Thymus (tissue), 11 donors: ENCODE measurements at regions not wholly inside any gene's neighbourhood (a gene's known extent, or its start where the extent isn't known, plus 50 kb on each side); places are given as distances from the start of the nearest gene placed in this dataset.

Experiments
- DNase-seq, 9 donors: peaks; one replicate each; pipeline ENCODE4 v3.0.0-alpha.2; 2013; ENCODE audit warnings: low spot score in 9 of 9, low read depth in 6 of 9, missing footprints in 1 of 9
- H3K27ac ChIP-seq, 2 donors: one replicate each; pipeline ENCODE4 v1.5.1; 2013; ENCODE audit warnings: control low read depth in 1 of 2, low read depth in 1 of 2, low read length in 1 of 2, mild to moderate bottlenecking in 1 of 2, moderate library complexity in 1 of 2
- H3K27me3 ChIP-seq, 2 donors: one replicate each; pipeline ENCODE4 v1.5.1; 2013; ENCODE audit warnings: low read length in 1 of 2; ENCODE audit not compliant: control insufficient read depth in 2 of 2, insufficient read depth in 1 of 2
- H3K36me3 ChIP-seq, 2 donors: one replicate each; pipeline ENCODE4 v1.5.1; 2013; ENCODE audit warnings: low read length in 1 of 2, mild to moderate bottlenecking in 1 of 2, moderate library complexity in 1 of 2; ENCODE audit not compliant: control insufficient read depth in 2 of 2, insufficient read depth in 2 of 2
- H3K4me1 ChIP-seq, 2 donors: one replicate each; pipeline ENCODE4 v1.5.1; 2013; ENCODE audit warnings: low read length in 2 of 2; ENCODE audit not compliant: control insufficient read depth in 2 of 2, insufficient read depth in 2 of 2
- H3K4me3 ChIP-seq, 2 donors: one replicate each; pipeline ENCODE4 v1.5.1; 2013; ENCODE audit warnings: low read length in 2 of 2, control low read depth in 1 of 2, mild to moderate bottlenecking in 1 of 2
- H3K9me3 ChIP-seq, 2 donors: one replicate each; pipeline ENCODE4 v1.5.1; 2013; ENCODE audit warnings: low read length in 1 of 2, mild to moderate bottlenecking in 1 of 2; ENCODE audit not compliant: control insufficient read depth in 2 of 2, insufficient read depth in 1 of 2
- WGBS: extraction: QIAGEN DNeasy Blood & Tissue Kit; methylation state at CpG from one replicate; pipeline ENCODE4 v1.1.7; 2013; 5-methylcytosine and 5-hydroxymethylcytosine counted together
- donor health status: healthy.

DNA sequence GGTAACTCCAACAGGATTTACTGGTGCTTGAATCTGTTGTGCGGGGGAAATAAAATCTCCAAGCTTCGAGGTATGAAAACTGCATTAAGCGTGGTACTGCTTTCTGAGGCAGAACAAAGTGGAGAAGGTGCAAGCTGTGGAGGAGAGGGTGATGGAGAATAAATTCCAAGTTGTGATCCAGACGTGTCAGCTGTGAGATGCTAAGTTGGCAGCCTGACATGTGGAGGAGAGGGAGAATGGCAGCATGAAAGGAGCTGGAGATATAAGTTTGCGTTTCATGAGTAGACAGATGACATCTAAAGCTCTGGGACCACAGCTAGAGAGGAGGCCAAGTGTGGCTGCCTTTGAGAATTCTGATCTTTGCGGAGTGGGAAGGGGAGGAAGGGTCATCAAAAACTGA, 411.8 kb downstream of the FBXO15 start:
- H3K4me3 ChIP-seq = no peak overlapping the region
- H3K9me3 ChIP-seq = no peaks in the 10 kb centered on the region
- no peak overlapping the region for H3K27ac ChIP-seq
- H3K27me3 ChIP-seq = no peaks in the 10 kb centered on the region
- H3K4me1 ChIP-seq = no peaks in the 10 kb centered on the region
- H3K36me3 ChIP-seq = no peaks in the 10 kb centered on the region
- no peak for DNase-seq
- WGBS = 88% methylated on average over 6 of the region's 6 CpGs

DNA sequence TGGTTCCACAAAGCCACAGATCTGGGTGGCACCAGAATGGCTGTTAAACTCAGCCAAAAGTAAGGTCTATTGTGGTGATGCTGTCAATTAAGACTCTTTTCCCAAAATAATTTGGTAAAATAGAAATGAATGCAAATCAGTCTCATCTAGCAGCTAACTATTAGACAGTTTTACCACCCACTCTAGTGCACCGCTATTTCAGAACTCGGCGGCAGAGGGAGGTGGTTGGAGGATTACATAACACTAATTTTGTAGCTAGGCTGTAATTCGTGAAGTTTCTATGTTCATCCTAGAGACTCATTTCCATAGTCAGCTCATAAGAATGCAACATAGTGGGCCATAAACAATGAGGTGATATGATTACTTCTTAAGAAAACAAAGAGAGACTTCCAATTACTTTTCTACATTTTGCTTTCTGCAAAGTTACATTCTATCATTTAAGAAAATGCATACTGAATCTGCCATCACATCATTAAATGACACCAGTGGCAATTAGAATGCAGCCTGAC, 413.8 kb downstream of the FBXO15 start:
- WGBS = 98% methylated on average over 4 of the region's 4 CpGs
- no peak overlapping the region for H3K27ac ChIP-seq
- DNase-seq = no peak
- H3K9me3 ChIP-seq = no peaks in the 10 kb centered on the region
- H3K4me3 ChIP-seq = no peak overlapping the region
- no peaks in the 10 kb centered on the region for H3K36me3 ChIP-seq
- H3K27me3 ChIP-seq = no peaks in the 10 kb centered on the region
- H3K4me1 ChIP-seq = no peaks in the 10 kb centered on the region

DNA sequence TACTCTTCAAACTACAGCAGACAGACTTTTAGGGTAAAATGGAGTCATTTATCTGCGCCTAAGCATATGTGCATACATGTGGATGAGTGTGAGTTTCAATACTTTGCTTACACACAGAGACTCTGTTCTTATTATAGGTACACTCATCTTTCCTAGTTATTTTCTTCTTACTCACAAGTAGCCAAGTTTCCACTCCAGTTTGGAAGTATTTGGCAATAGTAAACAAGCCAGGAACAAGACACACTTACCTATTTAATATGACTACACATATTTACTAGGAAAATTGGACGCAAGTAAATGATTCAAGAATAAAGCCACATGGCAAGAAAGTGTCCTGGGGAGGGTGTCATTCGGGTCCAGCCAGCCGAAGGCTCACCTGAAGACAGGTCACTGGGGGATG, 414.3 kb downstream of the FBXO15 start:
- H3K27ac ChIP-seq = no peak overlapping the region
- no peaks in the 10 kb centered on the region for H3K4me1 ChIP-seq
- no peaks in the 10 kb centered on the region for H3K27me3 ChIP-seq
- no peaks in the 10 kb centered on the region for H3K36me3 ChIP-seq
- no peak for DNase-seq
- H3K4me3 ChIP-seq = no peak overlapping the region
- H3K9me3 ChIP-seq = no peaks in the 10 kb centered on the region
- 96% methylated on average over 4 of the region's 4 CpGs for WGBS

DNA sequence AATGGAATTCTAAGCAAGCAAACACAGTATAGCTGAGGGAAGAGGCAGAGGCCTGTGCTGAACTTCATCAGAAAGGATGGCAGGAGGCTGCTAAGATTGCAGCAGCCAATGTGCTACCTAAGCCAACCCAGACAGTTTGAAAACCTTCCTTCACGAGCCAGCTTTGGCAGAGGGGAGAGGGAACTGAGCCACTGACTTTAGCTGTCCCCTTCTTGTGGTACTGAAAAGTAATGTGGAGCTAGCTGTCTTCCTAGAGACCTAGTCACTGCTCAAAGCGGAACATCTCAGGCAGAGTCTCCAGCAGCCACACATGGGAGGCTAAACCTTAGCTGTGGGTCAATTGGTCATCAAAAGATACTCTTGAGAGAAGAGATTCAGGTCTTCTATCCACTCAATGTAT, 419.0 kb downstream of the FBXO15 start:
- H3K4me1 ChIP-seq = no peaks in the 10 kb centered on the region
- no peak for DNase-seq
- H3K27ac ChIP-seq = no peak overlapping the region
- no peaks in the 10 kb centered on the region for H3K9me3 ChIP-seq
- no peaks in the 10 kb centered on the region for H3K27me3 ChIP-seq
- no peak overlapping the region for H3K4me3 ChIP-seq
- 74% methylated on average over 2 of the region's 2 CpGs for WGBS
- no peaks in the 10 kb centered on the region for H3K36me3 ChIP-seq

DNA sequence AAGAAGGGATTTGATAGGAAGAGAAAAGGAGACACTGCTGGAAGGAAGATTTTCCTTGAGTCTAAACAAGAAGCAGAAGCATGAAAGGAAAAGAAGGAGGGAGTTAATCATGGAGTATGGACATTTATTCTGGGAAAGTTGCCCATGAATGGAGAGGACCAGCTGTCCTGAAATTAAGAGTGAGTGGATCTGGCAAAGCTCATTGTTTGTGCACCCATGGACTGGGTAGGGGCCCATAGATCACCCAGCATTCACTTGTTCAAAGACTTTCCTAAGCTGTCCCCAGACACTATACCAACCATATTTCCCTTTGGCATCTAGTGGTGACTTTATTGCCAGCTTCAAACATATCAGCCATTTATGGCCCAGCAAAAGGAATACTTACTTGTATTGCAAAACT, 422.7 kb downstream of the FBXO15 start:
- no peaks in the 10 kb centered on the region for H3K4me1 ChIP-seq
- no peak overlapping the region for H3K27ac ChIP-seq
- no peak overlapping the region for H3K4me3 ChIP-seq
- no peaks in the 10 kb centered on the region for H3K9me3 ChIP-seq
- no peaks in the 10 kb centered on the region for H3K27me3 ChIP-seq
- DNase-seq = no peak
- no peaks in the 10 kb centered on the region for H3K36me3 ChIP-seq

DNA sequence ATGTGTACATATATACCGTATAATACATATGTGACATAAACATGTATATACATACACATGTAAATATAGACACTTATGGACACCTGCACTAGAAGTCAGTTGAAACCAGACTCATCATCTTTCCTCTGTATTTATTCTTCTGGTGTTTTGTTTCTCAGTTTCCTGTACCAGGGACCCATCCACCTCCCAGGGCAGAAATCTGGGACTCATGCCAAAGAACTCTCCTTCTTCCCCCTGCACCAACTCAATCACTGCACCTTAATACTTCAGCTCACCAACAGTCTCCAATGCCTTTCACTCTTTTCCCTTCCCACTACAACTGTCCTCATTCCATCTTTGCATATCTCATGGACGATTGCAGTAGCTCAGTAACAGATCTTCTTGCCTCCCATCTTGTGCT, 428.0 kb downstream of the FBXO15 start:
- H3K9me3 ChIP-seq = no peaks in the 10 kb centered on the region
- H3K27me3 ChIP-seq = no peaks in the 10 kb centered on the region
- no peak overlapping the region for H3K4me3 ChIP-seq
- WGBS = 96% methylated on average over 2 of the region's 2 CpGs
- H3K4me1 ChIP-seq = no peaks in the 10 kb centered on the region
- no peaks in the 10 kb centered on the region for H3K36me3 ChIP-seq
- H3K27ac ChIP-seq = no peak overlapping the region
- no peak for DNase-seq

DNA sequence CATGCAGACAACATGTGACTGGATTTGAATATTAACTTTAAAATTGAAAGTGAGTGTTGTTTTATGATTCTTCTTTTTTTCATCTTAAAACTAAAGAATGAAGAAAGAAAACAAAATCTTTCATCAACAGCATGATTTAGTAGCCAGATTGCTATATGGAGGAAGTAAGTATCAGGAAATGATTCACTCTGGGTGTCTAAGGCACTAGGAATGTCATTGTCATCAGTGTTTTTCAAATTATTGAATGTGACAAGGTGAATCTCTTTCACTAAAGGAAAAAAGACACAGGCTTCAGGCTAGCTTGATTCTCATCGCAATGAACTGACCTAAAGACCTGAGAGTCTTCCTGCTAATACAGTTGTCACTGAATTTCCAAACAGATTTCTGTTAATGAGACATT, 430.1 kb downstream of the FBXO15 start:
- Histone ChIP-seq H3K4me1 (no peaks in the 10 kb centered on the region), H3K27ac (no peak overlapping the region), H3K27me3 (no peaks in the 10 kb centered on the region), H3K9me3 (no peaks in the 10 kb centered on the region), H3K36me3 (no peaks in the 10 kb centered on the region), H3K4me3 (no peak overlapping the region)
- 98% methylated on average over 1 of the region's 1 CpG for WGBS
- no peak for DNase-seq

DNA sequence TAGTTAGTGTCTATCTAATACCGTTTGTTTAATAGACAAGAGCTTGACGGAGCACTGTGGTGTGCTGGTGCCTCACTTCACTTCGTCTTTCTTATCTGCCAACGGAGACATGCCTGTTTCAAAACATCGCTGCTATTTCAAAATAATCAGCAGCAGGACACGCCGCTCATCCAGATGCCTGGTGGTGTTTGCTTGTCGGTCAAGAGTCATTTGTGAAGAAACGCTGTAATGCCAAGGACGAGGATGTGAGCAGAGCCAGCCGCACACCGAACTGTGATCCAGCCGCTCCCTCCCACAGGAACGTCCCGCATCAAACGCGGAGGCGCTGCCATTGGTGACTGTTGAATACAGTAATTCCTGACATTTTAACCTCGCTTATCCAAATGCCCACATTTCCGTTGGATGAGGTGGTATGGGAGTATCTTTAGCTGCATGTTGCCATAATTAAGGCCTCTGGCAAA, 432.4 kb downstream of the FBXO15 start:
- H3K27ac ChIP-seq = no peak overlapping the region
- no peaks in the 10 kb centered on the region for H3K27me3 ChIP-seq
- no peak for DNase-seq
- H3K9me3 ChIP-seq = no peaks in the 10 kb centered on the region
- WGBS = 94% methylated on average over 20 of the region's 20 CpGs
- no peak overlapping the region for H3K4me3 ChIP-seq
- no peaks in the 10 kb centered on the region for H3K36me3 ChIP-seq
- no peaks in the 10 kb centered on the region for H3K4me1 ChIP-seq

DNA sequence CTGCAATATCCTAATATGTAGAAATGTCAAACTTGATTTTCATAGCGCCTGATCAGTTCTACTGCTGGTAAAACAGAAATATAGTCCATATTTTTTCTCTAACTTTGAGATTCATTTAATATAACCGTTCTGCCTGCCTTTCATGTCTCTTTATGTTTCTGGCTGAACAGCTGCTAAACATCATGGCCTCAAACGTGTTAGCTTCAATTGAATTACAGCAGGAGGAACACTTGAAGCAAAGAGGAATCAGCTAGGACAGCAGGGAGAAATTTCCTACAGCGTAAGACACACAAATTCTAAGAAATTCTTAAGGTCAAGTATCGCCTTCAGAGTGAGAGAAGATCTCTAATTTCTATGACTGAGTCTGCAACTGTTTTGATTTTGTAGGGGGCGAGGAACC, 433.2 kb downstream of the FBXO15 start:
- DNase-seq = no peak
- Histone ChIP-seq H3K27ac (no peak overlapping the region), H3K27me3 (no peaks in the 10 kb centered on the region), H3K36me3 (no peaks in the 10 kb centered on the region), H3K4me3 (no peak overlapping the region), H3K4me1 (no peaks in the 10 kb centered on the region), H3K9me3 (no peaks in the 10 kb centered on the region)
- WGBS = 94% methylated on average over 6 of the region's 6 CpGs

DNA sequence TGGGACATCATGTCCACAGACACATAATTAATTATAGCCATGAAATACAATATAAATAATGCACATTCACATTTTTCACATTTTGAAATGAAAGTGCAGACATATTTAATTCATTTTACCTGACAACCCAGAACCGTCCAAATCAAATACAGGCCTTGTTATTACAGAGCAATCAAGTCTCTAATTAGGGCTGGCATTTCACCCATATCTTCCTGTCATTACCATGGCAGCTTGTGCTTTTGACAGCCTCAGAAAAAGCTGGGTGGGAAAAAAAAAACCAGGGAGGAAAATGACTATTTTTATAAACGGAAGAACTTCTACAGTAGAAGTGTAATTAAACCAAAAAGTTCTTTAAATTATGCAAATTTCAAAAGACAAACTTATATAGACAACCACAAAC, 436.4 kb downstream of the FBXO15 start:
- Histone ChIP-seq H3K4me3 (no peak overlapping the region), H3K27me3 (no peaks in the 10 kb centered on the region), H3K9me3 (no peaks in the 10 kb centered on the region), H3K27ac (no peak overlapping the region), H3K4me1 (no peaks in the 10 kb centered on the region), H3K36me3 (no peaks in the 10 kb centered on the region)
- WGBS = 89% methylated on average over 2 of the region's 2 CpGs
- no peak for DNase-seq
